Stimulated activated naive CD8-positive, alpha-beta T cell treated with anti-CD3 and anti-CD28 coated beads, Interleukin-15, Interleukin-2, amounts not matched to agents 100 ng/mL and 50 ng/mL, for 24 hours (primary cell): ENCODE measurements at regions not wholly inside any gene's neighbourhood (a gene's known extent, or its start where the extent isn't known, plus 50 kb on each side); places are given as distances from the start of the nearest gene placed in this dataset.
"Not testable (repeated sequence)": the region's sequence is repeated elsewhere in the genome, so short reads cannot be mapped to it uniquely, and the experiment has no call there.

Experiments
- H3K27ac Mint-ChIP-seq: one replicate; pipeline ENCODE4 v1.8.0; 2021; ENCODE audit warnings: mild to moderate bottlenecking, mixed read lengths
- H3K27me3 Mint-ChIP-seq: one replicate; pipeline ENCODE4 v1.8.0; 2021; ENCODE audit warnings: mixed read lengths
- H3K36me3 Mint-ChIP-seq: one replicate; pipeline ENCODE4 v1.8.0; 2021; ENCODE audit warnings: low read depth, mixed read lengths
- H3K4me1 Mint-ChIP-seq: one replicate; pipeline ENCODE4 v1.8.0; 2021; ENCODE audit warnings: low read depth, mixed read lengths
- H3K4me3 Mint-ChIP-seq: one replicate; pipeline ENCODE4 v1.8.0; 2021; ENCODE audit warnings: mild to moderate bottlenecking, mixed read lengths
- H3K9me3 Mint-ChIP-seq: one replicate; pipeline ENCODE4 v1.8.0; 2021; ENCODE audit warnings: mixed read lengths

DNA sequence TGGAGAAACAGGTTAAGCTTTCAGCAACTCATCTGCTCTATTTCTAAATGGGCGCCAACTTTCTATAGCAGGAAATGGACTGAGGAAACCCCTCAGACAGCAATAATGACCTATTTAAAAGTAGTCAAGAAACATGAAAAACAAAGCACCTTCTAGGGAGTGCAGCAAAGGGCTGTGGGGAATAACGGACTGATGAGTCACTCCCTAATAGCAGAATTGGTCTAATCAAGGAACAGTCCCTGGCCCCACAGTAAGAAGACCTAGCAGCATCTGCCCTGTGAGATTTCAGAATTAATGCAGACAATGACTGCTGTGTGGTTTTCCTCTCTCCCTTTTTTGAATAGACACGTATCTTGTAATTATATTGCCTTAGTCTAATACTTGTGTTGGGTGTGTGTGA is 602.9 kb downstream of the IPMK start:
- Mint-ChIP-seq H3K27me3 (no peaks in the 10 kb centered on the region), H3K27ac (no peak overlapping the region), H3K4me1 (no peaks in the 10 kb centered on the region), H3K4me3 (no peak overlapping the region), H3K36me3 (no peaks in the 10 kb centered on the region), H3K9me3 (peaks cover 4% of the 10 kb centered on the region)

DNA sequence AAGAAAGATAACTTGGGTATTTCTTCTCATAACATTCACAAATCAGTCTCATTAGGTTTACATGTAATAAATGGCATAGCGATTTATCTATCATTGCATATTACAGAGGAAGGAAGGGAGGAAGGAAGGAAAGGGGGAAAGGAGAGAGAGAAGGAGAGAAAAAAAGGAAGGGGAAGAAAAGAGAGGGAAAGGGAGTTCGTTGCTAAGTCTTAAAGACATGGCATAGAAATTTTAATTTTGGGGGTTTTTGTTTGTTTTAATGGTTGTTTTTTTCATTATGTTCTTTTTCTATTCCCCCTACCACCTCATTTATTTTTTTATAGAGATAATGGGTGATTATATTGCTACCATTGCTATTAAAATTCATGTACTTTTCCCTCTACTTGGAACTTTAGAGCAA is 604.3 kb downstream of the IPMK start:
- H3K36me3 Mint-ChIP-seq = no peaks in the 10 kb centered on the region

DNA sequence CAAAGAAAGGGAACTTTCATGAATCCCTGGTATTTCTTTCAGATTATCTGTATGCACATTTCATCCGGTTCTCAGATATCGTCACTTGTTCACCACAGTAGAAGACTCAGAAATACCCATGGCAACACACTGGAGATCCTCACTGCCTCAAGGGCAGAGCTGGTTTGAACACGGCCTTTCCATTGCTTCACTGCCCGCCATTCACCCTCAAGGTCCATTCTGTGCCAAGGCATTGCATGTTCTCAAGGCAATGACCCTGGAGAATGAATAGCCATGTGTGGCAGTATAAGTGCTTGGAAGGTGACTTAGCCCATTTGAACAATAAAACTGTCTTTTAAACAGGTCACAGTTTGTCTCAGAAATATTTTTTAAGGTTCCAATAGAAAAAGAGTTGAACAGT is 606.5 kb downstream of the IPMK start:
- Mint-ChIP-seq H3K27me3 (no peaks in the 10 kb centered on the region), H3K4me1 (no peaks in the 10 kb centered on the region), H3K36me3 (no peaks in the 10 kb centered on the region), H3K4me3 (no peak overlapping the region), H3K9me3 (no peaks in the 10 kb centered on the region), H3K27ac (no peak overlapping the region)

More for the DNA sequence above, 604.3 kb downstream of the IPMK start:
- H3K27ac Mint-ChIP-seq = no peak overlapping the region
- no peaks in the 10 kb centered on the region for H3K4me1 Mint-ChIP-seq
- H3K9me3 Mint-ChIP-seq = peaks cover 4% of the 10 kb centered on the region
- H3K4me3 Mint-ChIP-seq = no peak overlapping the region
- no peaks in the 10 kb centered on the region for H3K27me3 Mint-ChIP-seq

DNA sequence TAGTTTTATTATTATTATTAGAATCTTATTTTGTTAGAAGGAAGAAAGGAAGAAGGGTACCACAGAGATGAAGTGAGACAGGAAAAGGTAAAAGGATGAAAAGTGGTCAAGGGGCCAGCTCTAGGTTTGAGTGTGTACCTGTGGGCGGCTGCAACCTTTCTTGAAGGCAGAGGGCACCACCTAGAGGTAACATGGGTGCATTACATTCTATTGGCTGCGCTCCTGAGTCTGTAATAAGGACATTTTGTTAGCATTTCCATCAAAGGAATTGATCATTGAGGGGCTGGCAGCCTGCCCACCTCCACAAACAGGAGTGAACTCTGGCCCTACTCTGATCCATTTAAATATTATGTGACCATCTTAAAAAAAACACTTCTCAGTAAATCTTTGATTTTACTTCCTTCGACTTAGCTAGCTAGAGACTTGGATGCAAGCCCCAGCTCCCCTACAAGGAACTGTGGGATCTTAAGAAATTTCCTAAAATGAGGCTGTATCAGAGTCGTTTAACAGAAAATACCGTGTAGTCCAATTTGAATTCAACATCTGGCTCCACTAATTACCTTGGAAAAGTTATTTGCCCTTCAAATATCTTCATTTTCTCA is 610.4 kb downstream of the IPMK start:
- Mint-ChIP-seq H3K9me3 (no peaks in the 10 kb centered on the region), H3K4me3 (no peak overlapping the region), H3K27me3 (no peaks in the 10 kb centered on the region), H3K27ac (no peak overlapping the region), H3K4me1 (no peaks in the 10 kb centered on the region), H3K36me3 (no peaks in the 10 kb centered on the region)

DNA sequence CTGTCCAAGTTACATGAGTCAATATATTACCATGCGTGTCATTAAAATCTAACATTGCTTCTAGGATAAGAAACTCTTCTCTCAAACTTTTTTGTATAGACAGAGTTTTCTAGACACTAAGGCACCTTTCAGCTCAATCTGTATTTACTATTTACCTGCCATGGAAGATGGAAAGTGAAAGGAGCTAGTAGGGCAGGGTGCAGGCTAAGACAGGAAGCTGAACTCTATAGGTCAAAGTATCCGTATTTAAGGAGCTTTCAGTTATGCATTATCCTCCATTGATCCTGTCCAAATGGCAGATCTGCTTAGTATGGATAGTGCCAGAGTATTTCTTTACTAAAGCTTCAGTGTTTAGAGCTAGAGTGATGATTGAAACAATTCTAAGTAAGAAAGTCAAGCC is 612.8 kb downstream of the IPMK start:
- no peaks in the 10 kb centered on the region for H3K9me3 Mint-ChIP-seq
- no peaks in the 10 kb centered on the region for H3K27me3 Mint-ChIP-seq
- no peaks in the 10 kb centered on the region for H3K4me1 Mint-ChIP-seq
- H3K27ac Mint-ChIP-seq = no peak overlapping the region
- no peak overlapping the region for H3K4me3 Mint-ChIP-seq
- H3K36me3 Mint-ChIP-seq = no peaks in the 10 kb centered on the region

DNA sequence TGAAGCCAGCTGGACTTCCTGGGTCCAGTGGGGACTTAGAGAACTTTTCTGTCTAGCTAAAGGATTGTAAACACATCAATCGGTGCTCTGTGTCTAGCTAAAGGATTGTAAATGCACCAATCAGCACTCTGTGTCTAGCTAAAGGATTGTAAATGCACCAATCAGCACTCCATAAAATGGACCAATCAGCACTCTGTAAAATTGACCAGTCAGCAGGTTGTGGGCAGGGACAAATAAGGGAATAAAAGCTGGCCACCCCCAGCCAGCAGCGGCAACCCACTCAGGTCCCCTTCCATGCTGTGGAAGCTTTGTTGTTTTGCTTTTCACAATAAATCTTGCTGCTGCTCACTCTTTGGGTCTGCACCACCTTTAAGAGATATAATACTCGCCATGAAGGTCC is 622.6 kb downstream of the IPMK start:
- not testable (repeated sequence) for H3K4me3 Mint-ChIP-seq, H3K4me1 Mint-ChIP-seq, H3K27ac Mint-ChIP-seq, H3K9me3 Mint-ChIP-seq, H3K27me3 Mint-ChIP-seq, H3K36me3 Mint-ChIP-seq

DNA sequence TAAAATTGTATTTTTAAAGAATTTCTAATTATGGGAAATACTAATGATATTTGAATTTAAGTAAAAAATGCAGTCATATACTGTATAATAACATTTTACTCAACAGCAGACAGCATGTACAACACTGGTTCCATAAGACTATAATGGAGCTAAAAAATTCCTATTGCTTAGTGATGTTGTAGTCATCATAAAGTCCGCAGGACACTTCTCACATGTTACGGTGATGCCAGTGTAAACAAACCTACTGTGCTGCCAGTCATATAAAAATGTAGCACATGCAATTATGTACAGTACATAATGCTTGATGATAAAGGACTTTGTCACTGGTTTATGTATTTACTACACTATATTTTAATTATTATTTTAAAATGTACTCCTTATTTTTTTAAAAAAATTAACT is 629.3 kb downstream of the IPMK start:
- Mint-ChIP-seq H3K27me3 (no peaks in the 10 kb centered on the region), H3K4me3 (no peak overlapping the region), H3K27ac (no peak overlapping the region), H3K4me1 (no peaks in the 10 kb centered on the region), H3K36me3 (no peaks in the 10 kb centered on the region), H3K9me3 (no peaks in the 10 kb centered on the region)

DNA sequence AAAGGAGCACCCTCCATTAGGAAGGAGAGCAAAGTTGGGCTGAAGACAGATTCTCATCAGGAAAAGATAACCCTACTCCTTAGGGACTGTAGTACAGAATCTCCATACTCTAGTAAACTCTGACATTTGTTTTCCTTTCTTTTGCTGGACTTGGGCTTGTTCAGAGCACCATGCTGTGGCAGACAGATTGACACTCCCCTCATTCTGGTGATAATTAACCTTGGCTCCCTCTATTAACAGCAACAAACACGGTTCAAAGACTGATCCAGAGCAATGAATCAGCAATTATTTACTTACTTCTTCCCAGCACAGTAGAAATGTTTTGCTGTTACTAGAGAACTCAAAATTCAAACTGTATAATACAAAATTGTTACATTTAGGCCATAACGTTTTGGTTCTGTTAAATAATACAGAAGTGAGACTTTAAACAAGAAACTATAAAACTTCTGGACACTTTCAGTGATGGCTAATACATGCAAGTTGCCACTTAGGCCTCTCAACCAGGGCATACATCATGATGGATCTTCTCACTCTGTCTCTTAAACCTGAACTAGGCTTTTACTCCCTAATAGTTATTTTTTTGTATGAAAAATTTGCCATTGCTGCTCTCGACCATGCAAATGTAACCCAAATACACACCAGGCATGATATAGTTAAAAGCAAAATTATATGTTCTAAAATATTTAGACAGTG is 639.0 kb downstream of the IPMK start:
- H3K4me1 Mint-ChIP-seq = no peaks in the 10 kb centered on the region
- H3K9me3 Mint-ChIP-seq = peaks cover 4% of the 10 kb centered on the region
- no peak overlapping the region for H3K27ac Mint-ChIP-seq
- no peaks in the 10 kb centered on the region for H3K36me3 Mint-ChIP-seq
- H3K4me3 Mint-ChIP-seq = no peak overlapping the region
- H3K27me3 Mint-ChIP-seq = no peaks in the 10 kb centered on the region

DNA sequence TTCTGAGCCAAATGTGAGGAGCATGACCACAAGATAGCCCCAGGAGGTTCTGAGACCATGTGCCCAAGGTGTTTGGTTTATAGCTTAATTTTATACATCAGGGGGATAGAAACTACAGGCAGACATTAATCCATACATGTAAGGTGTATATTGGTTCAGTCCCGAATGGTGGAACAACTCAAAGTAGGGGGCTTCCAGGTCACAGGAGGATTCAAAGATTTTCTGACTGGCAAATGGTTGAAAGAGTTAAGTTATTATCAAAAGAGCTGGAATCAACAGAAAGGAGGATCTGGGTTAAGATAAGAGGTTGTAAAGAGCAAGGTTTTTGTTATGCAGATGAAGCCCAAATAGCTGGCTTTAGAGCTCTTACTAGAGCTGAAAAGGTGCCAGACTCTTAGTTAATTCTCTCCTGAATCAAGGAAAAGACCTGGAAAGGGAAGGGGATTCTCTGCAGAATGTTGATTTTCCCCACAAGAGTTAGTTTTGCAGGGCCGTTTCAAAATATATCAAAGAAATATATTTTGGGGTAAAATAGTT is 640.0 kb downstream of the IPMK start:
- Mint-ChIP-seq H3K4me3 (no peak overlapping the region), H3K9me3 (peaks cover 4% of the 10 kb centered on the region), H3K4me1 (no peaks in the 10 kb centered on the region), H3K36me3 (no peaks in the 10 kb centered on the region), H3K27me3 (no peaks in the 10 kb centered on the region), H3K27ac (no peak overlapping the region)

DNA sequence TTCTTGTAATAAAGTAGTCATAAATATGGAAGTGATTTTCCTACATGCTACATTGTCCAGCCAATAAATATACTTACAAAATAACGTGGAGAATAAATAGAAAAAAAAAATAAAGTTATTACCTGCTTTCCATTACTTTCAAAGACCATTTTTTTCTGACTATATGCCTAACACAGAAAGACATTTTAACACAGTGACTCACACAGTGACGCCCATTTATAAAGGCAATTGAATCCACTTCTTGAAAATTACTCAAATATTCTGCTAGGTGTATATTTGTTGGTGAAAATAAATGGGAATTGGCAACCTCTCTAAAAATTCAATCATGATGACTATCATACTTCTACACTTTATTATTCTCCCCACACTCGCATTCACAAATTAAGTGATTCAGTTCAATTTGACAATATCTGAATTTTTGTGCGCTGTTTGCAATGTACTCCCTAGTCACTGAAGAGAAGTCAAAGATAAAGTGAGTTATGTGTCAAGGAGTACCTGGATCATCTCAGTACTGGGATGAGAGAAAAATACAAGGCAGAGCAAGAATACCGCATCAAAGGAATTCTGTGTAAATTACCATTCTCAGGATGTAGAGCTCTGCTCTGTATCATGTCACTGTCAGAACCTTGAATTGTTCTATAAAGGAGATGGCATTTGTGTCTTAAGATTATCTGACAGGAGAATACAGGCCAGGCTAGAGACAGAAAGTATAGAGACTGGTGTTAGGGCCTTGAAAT is 642.7 kb downstream of the IPMK start:
- Mint-ChIP-seq H3K27me3 (no peaks in the 10 kb centered on the region), H3K4me1 (no peaks in the 10 kb centered on the region), H3K36me3 (no peaks in the 10 kb centered on the region), H3K27ac (no peak overlapping the region), H3K9me3 (peaks cover 4% of the 10 kb centered on the region), H3K4me3 (no peak overlapping the region)

DNA sequence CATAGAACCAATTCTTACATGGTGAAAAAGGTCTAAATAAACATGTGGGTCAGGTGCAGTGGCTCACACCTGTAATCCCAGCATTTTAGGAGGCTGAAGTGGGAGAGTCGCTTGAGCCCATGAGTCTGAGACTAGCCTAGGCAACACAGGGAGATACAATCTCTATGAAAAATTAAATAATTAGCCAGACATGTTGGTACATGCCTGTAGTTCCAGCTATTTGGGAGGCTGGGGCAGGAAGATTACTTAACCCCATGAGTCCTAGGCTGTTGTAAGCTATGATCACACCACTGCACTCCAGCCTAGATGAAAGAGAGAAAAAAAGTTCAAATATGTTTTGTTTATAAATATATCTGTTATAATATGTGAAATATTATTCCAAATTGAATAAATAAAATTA is 643.6 kb downstream of the IPMK start:
- Mint-ChIP-seq H3K36me3 (no peaks in the 10 kb centered on the region), H3K27ac (no peak overlapping the region), H3K9me3 (peaks cover 4% of the 10 kb centered on the region), H3K4me1 (no peaks in the 10 kb centered on the region), H3K4me3 (no peak overlapping the region), H3K27me3 (no peaks in the 10 kb centered on the region)

DNA sequence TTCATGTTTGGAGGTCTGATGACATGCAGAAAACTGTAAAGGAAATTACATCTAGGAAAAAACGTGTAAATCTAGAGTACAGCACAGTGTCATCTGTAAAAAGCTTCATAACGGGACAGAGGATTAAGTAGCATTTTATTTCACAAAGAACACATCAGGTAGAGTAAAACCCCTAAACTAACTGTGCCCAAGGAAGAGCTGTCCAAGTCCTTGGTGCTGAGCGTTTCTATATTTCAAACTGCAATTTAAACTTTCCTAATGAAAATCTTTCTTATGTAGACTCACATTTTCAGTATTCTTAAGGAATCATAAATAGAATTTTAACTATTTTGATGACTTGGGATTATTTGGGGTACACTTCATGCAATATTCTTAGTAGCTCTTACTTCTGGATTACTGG is 646.2 kb downstream of the IPMK start:
- no peak overlapping the region for H3K4me3 Mint-ChIP-seq
- H3K27me3 Mint-ChIP-seq = no peaks in the 10 kb centered on the region
- H3K9me3 Mint-ChIP-seq = peaks cover 4% of the 10 kb centered on the region
- no peaks in the 10 kb centered on the region for H3K36me3 Mint-ChIP-seq
- no peak overlapping the region for H3K27ac Mint-ChIP-seq
- no peaks in the 10 kb centered on the region for H3K4me1 Mint-ChIP-seq

DNA sequence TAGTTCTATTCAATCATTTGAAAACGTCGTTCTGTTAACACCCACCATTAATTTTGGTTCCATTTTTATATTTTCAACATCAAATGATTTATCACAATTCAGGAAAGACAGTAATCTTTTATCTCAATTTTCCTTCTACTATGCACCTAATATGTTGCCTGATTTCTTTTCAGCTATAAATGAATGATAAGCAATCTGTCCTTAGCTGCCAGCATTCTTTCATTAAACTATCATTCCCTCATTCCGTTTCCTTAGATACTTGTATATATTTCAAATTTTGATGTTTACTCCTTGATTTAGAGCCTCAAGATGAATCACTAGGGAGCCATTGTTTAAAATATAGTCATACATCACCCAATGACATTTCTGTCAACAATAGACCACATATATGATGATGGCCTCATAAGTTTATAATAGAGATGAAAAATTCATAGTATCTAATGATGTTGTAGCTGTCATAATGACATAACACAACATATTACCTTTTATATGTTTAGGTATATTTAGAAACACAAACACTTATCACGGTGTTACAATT is 661.7 kb downstream of the IPMK start:
- Mint-ChIP-seq H3K27ac (no peak overlapping the region), H3K27me3 (no peaks in the 10 kb centered on the region), H3K36me3 (no peaks in the 10 kb centered on the region), H3K9me3 (peaks cover 5% of the 10 kb centered on the region), H3K4me1 (no peaks in the 10 kb centered on the region), H3K4me3 (no peak overlapping the region)

DNA sequence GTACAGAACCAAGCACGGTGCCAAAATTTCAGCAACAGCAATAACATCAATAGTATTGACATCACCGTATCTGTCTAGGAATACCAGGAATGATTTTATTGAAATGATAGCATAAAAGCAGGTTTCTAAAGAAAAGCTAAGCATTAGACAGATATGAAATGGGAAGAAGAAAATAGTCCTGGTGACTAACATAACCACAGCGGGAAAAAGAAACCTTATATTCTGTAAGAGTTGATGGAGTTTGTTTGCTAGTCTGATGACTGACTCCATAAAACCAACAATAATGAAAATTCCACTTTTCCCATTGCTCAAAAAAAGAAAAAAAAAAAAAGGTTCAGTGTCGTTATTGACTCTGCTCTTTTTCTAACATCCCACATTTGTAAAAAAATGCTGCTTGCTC is 668.3 kb downstream of the IPMK start:
- H3K4me3 Mint-ChIP-seq = no peak overlapping the region
- H3K4me1 Mint-ChIP-seq = no peaks in the 10 kb centered on the region
- peaks cover 5% of the 10 kb centered on the region for H3K9me3 Mint-ChIP-seq
- H3K27me3 Mint-ChIP-seq = no peaks in the 10 kb centered on the region
- H3K36me3 Mint-ChIP-seq = no peaks in the 10 kb centered on the region
- H3K27ac Mint-ChIP-seq = no peak overlapping the region

DNA sequence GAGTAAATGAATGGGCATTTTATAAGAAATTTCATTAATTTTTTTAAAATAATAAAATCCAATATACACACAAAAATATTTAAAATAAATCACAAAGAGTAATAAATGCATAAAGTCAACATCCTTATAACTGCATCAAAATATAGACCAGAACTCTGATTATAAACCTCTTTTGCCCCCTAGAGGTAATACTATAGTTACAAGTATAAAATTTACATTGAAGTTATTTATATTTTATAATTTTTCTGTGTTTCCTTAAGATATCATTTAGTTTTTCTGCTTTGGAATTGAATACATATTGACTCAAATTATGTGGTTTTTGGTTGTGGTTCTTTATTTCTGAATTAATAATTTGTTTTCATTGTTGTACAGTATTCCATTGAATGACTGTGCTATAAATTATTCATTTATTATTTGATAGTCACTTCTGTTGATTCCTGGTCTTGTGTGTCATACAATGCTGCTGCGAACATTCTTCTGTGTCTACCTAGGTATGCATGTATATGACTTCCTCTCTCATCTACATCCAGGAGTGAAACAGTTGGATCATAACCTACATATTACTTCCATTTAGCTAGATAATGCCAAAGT is 673.6 kb downstream of the IPMK start:
- no peaks in the 10 kb centered on the region for H3K36me3 Mint-ChIP-seq

More for the DNA sequence above, 673.6 kb downstream of the IPMK start:
- no peak overlapping the region for H3K27ac Mint-ChIP-seq
- H3K4me3 Mint-ChIP-seq = no peak overlapping the region
- H3K27me3 Mint-ChIP-seq = no peaks in the 10 kb centered on the region
- H3K4me1 Mint-ChIP-seq = no peaks in the 10 kb centered on the region
- H3K9me3 Mint-ChIP-seq = no peaks in the 10 kb centered on the region
